ENCODE measurements at regions not wholly inside any gene's neighbourhood (a gene's known extent, or its start where the extent isn't known, plus 50 kb on each side); places are given as distances from the start of the nearest gene placed in this dataset.

GRCh38 chr14:100638211-100638855 is 51.1 kb upstream of the BEGAIN start:
- TF ChIP-seq FOXP2 (optimal IDR thresholded peaks at IDR 0.05; ENCODE audit: borderline replicate concordance, extremely low read depth, extremely low read length, insufficient read depth) (no peak), SIN3A (IDR thresholded peaks at IDR 0.05; ENCODE audit: borderline replicate concordance, insufficient read depth, low read length) (no peak), TAF1 (IDR thresholded peaks at IDR 0.05; ENCODE audit: borderline replicate concordance, insufficient read depth, low read length) (no peak), POLR2AphosphoS5 (IDR thresholded peaks at IDR 0.05; ENCODE audit: low read depth, low read length) (no peak)
- TF ChIP-seq, protein P1, sequence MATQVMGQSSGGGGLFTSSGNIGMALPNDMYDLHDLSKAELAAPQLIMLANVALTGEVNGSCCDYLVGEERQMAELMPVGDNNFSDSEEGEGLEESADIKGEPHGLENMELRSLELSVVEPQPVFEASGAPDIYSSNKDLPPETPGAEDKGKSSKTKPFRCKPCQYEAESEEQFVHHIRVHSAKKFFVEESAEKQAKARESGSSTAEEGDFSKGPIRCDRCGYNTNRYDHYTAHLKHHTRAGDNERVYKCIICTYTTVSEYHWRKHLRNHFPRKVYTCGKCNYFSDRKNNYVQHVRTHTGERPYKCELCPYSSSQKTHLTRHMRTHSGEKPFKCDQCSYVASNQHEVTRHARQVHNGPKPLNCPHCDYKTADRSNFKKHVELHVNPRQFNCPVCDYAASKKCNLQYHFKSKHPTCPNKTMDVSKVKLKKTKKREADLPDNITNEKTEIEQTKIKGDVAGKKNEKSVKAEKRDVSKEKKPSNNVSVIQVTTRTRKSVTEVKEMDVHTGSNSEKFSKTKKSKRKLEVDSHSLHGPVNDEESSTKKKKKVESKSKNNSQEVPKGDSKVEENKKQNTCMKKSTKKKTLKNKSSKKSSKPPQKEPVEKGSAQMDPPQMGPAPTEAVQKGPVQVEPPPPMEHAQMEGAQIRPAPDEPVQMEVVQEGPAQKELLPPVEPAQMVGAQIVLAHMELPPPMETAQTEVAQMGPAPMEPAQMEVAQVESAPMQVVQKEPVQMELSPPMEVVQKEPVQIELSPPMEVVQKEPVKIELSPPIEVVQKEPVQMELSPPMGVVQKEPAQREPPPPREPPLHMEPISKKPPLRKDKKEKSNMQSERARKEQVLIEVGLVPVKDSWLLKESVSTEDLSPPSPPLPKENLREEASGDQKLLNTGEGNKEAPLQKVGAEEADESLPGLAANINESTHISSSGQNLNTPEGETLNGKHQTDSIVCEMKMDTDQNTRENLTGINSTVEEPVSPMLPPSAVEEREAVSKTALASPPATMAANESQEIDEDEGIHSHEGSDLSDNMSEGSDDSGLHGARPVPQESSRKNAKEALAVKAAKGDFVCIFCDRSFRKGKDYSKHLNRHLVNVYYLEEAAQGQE (IDR thresholded peaks at IDR 0.05; ENCODE audit: insufficient read depth in 1 of 2, low read depth in 2 of 2, low read length in 2 of 2), result no peak

DNA sequence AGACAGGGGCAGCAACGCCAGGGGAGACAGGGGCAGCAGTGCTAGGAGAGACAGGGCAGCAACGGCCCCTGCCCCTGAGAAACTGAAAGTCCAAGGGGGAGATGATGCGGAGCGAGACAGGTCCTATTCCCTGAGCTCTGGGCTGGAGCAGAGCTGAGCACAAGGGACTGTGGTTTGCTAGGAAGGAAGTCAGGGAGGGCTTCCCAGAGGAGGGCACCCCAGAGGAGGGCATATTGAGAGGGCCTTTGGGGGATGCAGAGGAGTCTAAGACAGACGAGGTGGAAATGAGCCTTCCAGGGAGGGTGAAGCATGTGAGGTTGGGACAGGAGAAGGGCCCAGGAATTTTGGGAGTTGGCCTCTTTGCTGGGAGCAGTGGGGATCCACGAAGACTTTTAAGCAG is 52.1 kb upstream of the BEGAIN start:
- TF ChIP-seq SIN3A (IDR thresholded peaks at IDR 0.05; ENCODE audit: borderline replicate concordance, insufficient read depth, low read length) (no peak), POLR2AphosphoS5 (IDR thresholded peaks at IDR 0.05; ENCODE audit: low read depth, low read length) (no peak), FOXP2 (optimal IDR thresholded peaks at IDR 0.05; ENCODE audit: borderline replicate concordance, extremely low read depth, extremely low read length, insufficient read depth) (no peak), TAF1 (IDR thresholded peaks at IDR 0.05; ENCODE audit: borderline replicate concordance, insufficient read depth, low read length) (no peak)
- TF ChIP-seq, protein P1 (IDR thresholded peaks at IDR 0.05; ENCODE audit: insufficient read depth in 1 of 2, low read depth in 2 of 2, low read length in 2 of 2), result no peak

DNA sequence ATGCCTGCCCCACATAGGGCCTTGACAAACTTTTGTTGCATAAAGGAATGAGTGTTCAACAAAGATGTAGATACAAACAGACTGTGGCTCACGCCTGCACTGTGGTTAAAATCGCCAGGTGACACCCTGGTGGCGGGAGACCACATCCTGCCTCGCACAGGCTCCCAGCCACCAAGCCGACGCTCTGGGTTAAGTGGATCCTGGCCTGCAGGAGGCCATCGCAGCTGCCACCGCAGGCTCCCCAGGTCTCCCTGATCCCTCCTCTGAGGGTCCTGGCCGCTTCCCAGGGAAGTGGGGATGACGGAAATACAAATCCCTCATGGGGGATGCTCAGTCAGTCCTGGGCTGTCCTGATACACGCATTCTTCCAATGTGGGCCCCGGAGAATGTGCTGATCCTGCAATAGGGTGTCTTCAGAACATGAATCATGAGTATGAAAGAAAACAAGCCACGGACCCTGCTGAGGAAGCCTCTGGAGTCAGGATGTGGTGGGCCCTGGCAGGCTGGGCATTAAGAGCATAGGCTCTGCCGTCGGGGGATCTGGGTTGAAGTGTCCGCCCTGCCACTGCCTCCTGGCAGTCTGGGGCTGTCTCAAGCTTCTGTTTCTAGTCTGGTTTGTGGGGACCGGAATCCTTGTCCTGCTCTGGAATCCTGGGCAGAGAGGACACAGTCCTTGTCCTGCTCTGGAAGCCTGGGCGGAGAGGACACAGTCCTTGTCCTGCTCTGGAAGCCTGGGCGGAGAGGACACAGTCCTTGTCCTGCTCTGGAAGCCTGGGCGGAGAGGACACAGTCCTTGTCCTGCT is 53.5 kb upstream of the BEGAIN start:
- TF ChIP-seq, protein P1 (IDR thresholded peaks at IDR 0.05; ENCODE audit: insufficient read depth in 1 of 2, low read depth in 2 of 2, low read length in 2 of 2), result no peak
- TF ChIP-seq POLR2AphosphoS5 (IDR thresholded peaks at IDR 0.05; ENCODE audit: low read depth, low read length) (no peak), TAF1 (IDR thresholded peaks at IDR 0.05; ENCODE audit: borderline replicate concordance, insufficient read depth, low read length) (no peak), FOXP2 (optimal IDR thresholded peaks at IDR 0.05; ENCODE audit: borderline replicate concordance, extremely low read depth, extremely low read length, insufficient read depth) (no peak)

DNA sequence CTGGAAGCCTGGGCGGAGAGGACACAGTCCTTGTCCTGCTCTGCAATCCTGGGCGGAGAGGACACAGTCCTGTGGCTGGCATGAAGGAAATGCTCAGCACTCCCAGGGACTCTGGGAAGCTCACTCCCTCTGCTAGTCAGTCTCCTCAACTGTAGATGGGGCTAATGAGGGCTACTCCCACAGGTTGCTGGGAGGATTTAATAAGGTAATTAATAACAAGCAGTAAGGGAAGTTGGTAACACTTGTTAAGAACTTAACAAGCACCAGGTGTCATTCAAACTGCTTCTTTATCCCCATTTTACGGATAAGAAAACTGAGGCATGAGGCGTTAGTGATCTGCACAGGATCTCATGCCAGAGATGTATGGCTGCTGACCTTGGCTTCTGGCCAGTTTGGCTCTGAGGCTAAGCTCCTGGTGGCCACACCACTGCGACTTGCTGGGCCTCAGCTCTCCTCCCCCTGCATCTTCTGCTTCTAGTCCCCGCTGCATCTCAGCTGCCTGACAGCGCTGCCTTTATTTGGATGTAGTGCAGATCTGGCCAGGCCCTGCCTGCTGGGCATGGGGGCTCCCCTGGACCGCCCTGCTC is 54.1 kb upstream of the BEGAIN start:
- TF ChIP-seq TAF1 (IDR thresholded peaks at IDR 0.05; ENCODE audit: borderline replicate concordance, insufficient read depth, low read length), result no peak
- TF ChIP-seq POLR2AphosphoS5 (IDR thresholded peaks at IDR 0.05; ENCODE audit: low read depth, low read length), result no peak
- TF ChIP-seq SIN3A (IDR thresholded peaks at IDR 0.05; ENCODE audit: borderline replicate concordance, insufficient read depth, low read length), result no peak
- no peak for TF ChIP-seq FOXP2 (optimal IDR thresholded peaks at IDR 0.05; ENCODE audit: borderline replicate concordance, extremely low read depth, extremely low read length, insufficient read depth)
- TF ChIP-seq, protein P1 (IDR thresholded peaks at IDR 0.05; ENCODE audit: insufficient read depth in 1 of 2, low read depth in 2 of 2, low read length in 2 of 2), result no peak

Data from PFSK-1 (cell line).